HepG2 (cell line): ENCODE measurements at regions not wholly inside any gene's neighbourhood (a gene's known extent, or its start where the extent isn't known, plus 50 kb on each side); places are given as distances from the start of the nearest gene placed in this dataset.

Source experiments
- ATAC-seq: fragments of 200-7000 bp; cut with Tn5 transposase; 3 replicates; pipeline ENCODE4 v1.9.1; 2020; ENCODE audit warnings: mild to moderate bottlenecking, moderate library complexity
- BruUV-seq: library from RNA; stranded (reverse); fragments of 400-500 nt; replicated peaks from 2 replicates; lab custom pipeline; 2021; lab: Mats Ljungman, UMichigan
- CTCF ChIA-PET: fragments of 300-600 bp; formaldehyde crosslinking; extraction: SDS; loops from one replicate; lab custom pipeline; 2021; ENCODE audit warnings: low total read pairs, inconsistent platforms, low intra/inter-chr PET ratio; lab: Yijun Ruan, JAX
- POLR2A ChIA-PET: fragments of 350-600 bp; sonication (Branson Sonifier 250); formaldehyde crosslinking; loops from one replicate; lab custom pipeline; 2020; ENCODE audit warnings: antibody characterized with exemption, inconsistent platforms; lab: Yijun Ruan, JAX
- DNase-seq: peaks from one replicate; pipeline ENCODE4 v3.0.0-alpha.2; 2015; ENCODE audit warnings: low spot score
- FAIRE-seq: peaks from 3 replicates; lab custom pipeline; 2011; peaks lifted over from hg19 to GRCh38; lab: Jason Lieb, UNC
- H2AFZ ChIP-seq: one replicate; pipeline ENCODE4 v1.6.1; 2011; ENCODE audit warnings: low read length, inconsistent platforms
- H3K27ac ChIP-seq: fragments of 300-600 bp; 3 replicates; pipeline ENCODE4 v1.8.0; 2011; ENCODE audit warnings: mixed run types, mild to moderate bottlenecking, mixed read lengths, low read length, inconsistent platforms; ENCODE audit not compliant: insufficient read depth; ENCODE audit errors: extremely low read length
- H3K27me3 ChIP-seq, 2 experiments: fragments of 200-600 bp in 1 of 2; 2 replicates in 1 of 2; 3 replicates in 1 of 2; pipeline versions ENCODE4 v1.6.0 to v1.8.0; 2011; ENCODE audit warnings: low read length in 2 of 2, mild to moderate bottlenecking in 2 of 2, moderate library complexity in 2 of 2, inconsistent platforms in 1 of 2; ENCODE audit not compliant: insufficient read depth in 2 of 2, control insufficient read depth in 1 of 2
- H3K36me3 ChIP-seq, 2 experiments: fragments of 200-600 bp in 1 of 2; replicated peaks in 1 of 2; 2 replicates in 1 of 2; 3 replicates in 1 of 2; pipeline versions ENCODE4 v1.5.1 to v1.8.0; 2011; ENCODE audit warnings: low read length in 2 of 2, inconsistent platforms in 1 of 2; ENCODE audit not compliant: insufficient read depth in 2 of 2, control insufficient read depth in 1 of 2
- H3K4me1 ChIP-seq: 2 replicates; pipeline ENCODE4 v1.5.1; 2012; ENCODE audit warnings: low read length, inconsistent platforms; ENCODE audit not compliant: insufficient read depth
- H3K4me2 ChIP-seq: 2 replicates; pipeline ENCODE4 v1.6.0; 2011; ENCODE audit warnings: low read depth, low read length, inconsistent platforms
- H3K4me3 ChIP-seq, 3 experiments: fragments of 200-600 bp in 1 of 3; sonication (generic), shearing (Covaris generic) in 1 of 3; replicated peaks in 1 of 3; 2 replicates each; pipeline ENCODE4 v1.5.1; 2011 to 2016; ENCODE audit warnings: low read length in 3 of 3, inconsistent platforms in 2 of 3, low read depth in 2 of 3, mild to moderate bottlenecking in 2 of 3, control low read depth in 1 of 3, mixed read lengths in 1 of 3; ENCODE audit not compliant: insufficient read depth in 1 of 3
- H3K79me2 ChIP-seq: one replicate; pipeline ENCODE4 v1.6.1; 2011; ENCODE audit warnings: low read length, inconsistent platforms; ENCODE audit not compliant: insufficient read depth
- H3K9ac ChIP-seq: 2 replicates; pipeline ENCODE4 v1.6.0; 2011; ENCODE audit warnings: mild to moderate bottlenecking, low read depth, low read length, inconsistent platforms; ENCODE audit not compliant: insufficient read depth
- H3K9me3 ChIP-seq: 2 replicates; pipeline ENCODE4 v1.5.1; 2012; ENCODE audit warnings: mild to moderate bottlenecking, low read length
- H4K20me1 ChIP-seq: 2 replicates; pipeline ENCODE4 v1.6.0; 2011; ENCODE audit warnings: inconsistent platforms, mild to moderate bottlenecking, low read length, moderate library complexity; ENCODE audit not compliant: insufficient read depth
- CAMTA2 ChIP-seq: sonication (generic); formaldehyde crosslinking; IDR thresholded peaks from 2 replicates; pipeline ENCODE4 v1.4.0; 2020; ENCODE audit warnings: mild to moderate bottlenecking, missing genetic modification reagents, borderline replicate concordance
- CBX5 ChIP-seq: sonication (generic); formaldehyde crosslinking; IDR thresholded peaks from 2 replicates; pipeline ENCODE4 v1.4.0; 2020; ENCODE audit warnings: missing genetic modification reagents, borderline replicate concordance
- GLI4 ChIP-seq: sonication (generic); formaldehyde crosslinking; IDR thresholded peaks from 2 replicates; pipeline ENCODE4 v1.5.1; 2020; ENCODE audit warnings: missing genetic modification reagents, mild to moderate bottlenecking, moderate library complexity, borderline replicate concordance
- HNRNPH1 ChIP-seq: fragments of 200-400 bp; formaldehyde crosslinking; optimal IDR thresholded peaks from 2 replicates; pipeline ENCODE3; 2017; ENCODE audit warnings: mild to moderate bottlenecking, low read depth, low read length
- NPAS2 ChIP-seq: sonication (generic); formaldehyde crosslinking; IDR thresholded peaks from 2 replicates; pipeline ENCODE4 v1.8.0; 2022; ENCODE audit warnings: mild to moderate bottlenecking, missing genetic modification reagents, borderline replicate concordance
- SMC3 ChIP-seq: IDR thresholded peaks from 2 replicates; pipeline ENCODE4 v1.6.1; 2011; ENCODE audit warnings: low read length, improper control_type of control experiment
- U2AF2 ChIP-seq: fragments of 200-400 bp; formaldehyde crosslinking; IDR thresholded peaks from 2 replicates; pipeline ENCODE4 v1.6.1; 2017; ENCODE audit warnings: low read depth, mild to moderate bottlenecking, low read length
- ZEB1 ChIP-seq: IDR thresholded peaks from 2 replicates; pipeline ENCODE4 v1.6.1; 2012; ENCODE audit warnings: mild to moderate bottlenecking, low read depth, inconsistent platforms; ENCODE audit not compliant: insufficient replicate concordance
- ZKSCAN8 ChIP-seq: IDR thresholded peaks from 2 replicates; pipeline ENCODE4 v1.6.1; 2016; ENCODE audit warnings: borderline replicate concordance, missing genetic modification reagents, missing compliant biosample characterization
- ZNF10 ChIP-seq: sonication (generic); formaldehyde crosslinking; IDR thresholded peaks from 2 replicates; pipeline ENCODE4 v1.4.0; 2020; ENCODE audit warnings: mild to moderate bottlenecking, low read depth, missing genetic modification reagents, borderline replicate concordance
- ZNF367 ChIP-seq: sonication (generic); formaldehyde crosslinking; IDR thresholded peaks from 2 replicates; pipeline ENCODE4 v1.4.0; 2020; ENCODE audit warnings: missing genetic modification reagents, borderline replicate concordance
- in situ Hi-C: cut with HindIII; loops from 2 replicates; pipeline ENCODE4 v1.10.0; 2017; ENCODE audit warnings: low pct_unique_long_range_greater_than_20kb; ENCODE audit not compliant: extremely low pct_ligation_motif_present
- intact Hi-C: fragments of 100-400 bp; cut with micrococcal nuclease; formaldehyde crosslinking; loops from one replicate; pipeline ENCODE4 v1.10.0; 2022; ENCODE audit not compliant: unreplicated experiment
- TF ChIP-seq, protein P1 (sequence below): sonication (generic); formaldehyde crosslinking; IDR thresholded peaks from 2 replicates; pipeline ENCODE4 v1.8.0; 2022; ENCODE audit warnings: low read depth, missing genetic modification reagents
- TF ChIP-seq, protein P2 (sequence below): IDR thresholded peaks from 2 replicates; pipeline ENCODE4 v1.6.1; 2012; ENCODE audit warnings: low read length, improper control_type of control experiment
- TF ChIP-seq, protein P3 (sequence below): sonication (generic); formaldehyde crosslinking; IDR thresholded peaks from 2 replicates; pipeline ENCODE4 v1.4.0; 2020; ENCODE audit warnings: missing genetic modification reagents, borderline replicate concordance
- TF ChIP-seq, protein P4 (sequence below): sonication (generic); formaldehyde crosslinking; IDR thresholded peaks from 2 replicates; pipeline ENCODE4 v1.4.0; 2020; ENCODE audit warnings: missing genetic modification reagents, borderline replicate concordance

DNA sequence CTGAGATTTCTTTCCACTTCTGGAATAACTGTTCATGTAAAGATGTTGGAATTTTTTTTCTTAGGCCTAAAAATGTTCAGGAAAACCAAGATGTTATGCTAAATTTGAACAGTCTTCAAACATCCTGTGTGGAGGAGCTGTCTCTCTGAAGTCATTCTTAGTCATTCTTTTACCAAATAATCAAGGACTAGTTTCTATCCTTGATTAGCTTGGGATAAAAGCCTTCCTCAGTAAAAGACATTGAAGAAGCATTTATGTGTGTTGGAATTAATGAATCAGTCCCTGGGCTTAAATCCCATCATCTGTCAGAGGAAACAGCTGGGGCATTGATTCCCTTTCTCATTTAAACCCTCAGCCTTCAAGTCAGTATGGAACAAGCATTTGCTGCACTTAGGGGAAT, 300.1 kb upstream of the NXPH2 start:
- ATAC-seq (no peak), FAIRE-seq (no peak), DNase-seq (no peak)
- H4K20me1 ChIP-seq: no peaks in the 10 kb centered on the region
- no peaks in the 10 kb centered on the region for H3K27me3 ChIP-seq
- H2AFZ ChIP-seq: no peak overlapping the region
- H3K36me3 ChIP-seq: no peaks in the 10 kb centered on the region
- no peak overlapping the region for H3K27ac ChIP-seq
- H3K9ac ChIP-seq: no peak overlapping the region
- no peak overlapping the region for H3K4me2 ChIP-seq
- in situ Hi-C loops: no loop called here
- ChIA-PET POLR2A (no interaction called here), CTCF (no interaction called here)
- H3K4me1 ChIP-seq: no peaks in the 10 kb centered on the region
- BruUV-seq: no TSS peak
- H3K9me3 ChIP-seq: no peaks in the 10 kb centered on the region
- H3K4me3 ChIP-seq: no peak overlapping the region
- no peaks in the 10 kb centered on the region for H3K79me2 ChIP-seq
- intact Hi-C loops: no loop called here
- TF ChIP-seq NPAS2 (no peak), ZNF367 (no peak), HNRNPH1 (no peak), GLI4 (CRISPR knock-in tag) (no peak), ZKSCAN8 (CRISPR knock-in tag) (no peak), CBX5 (CRISPR knock-in tag) (no peak), SMC3 (no peak), ZEB1 (no peak), U2AF2 (no peak), CAMTA2 (CRISPR knock-in tag) (no peak), ZNF10 (CRISPR knock-in tag) (no peak)
- TF ChIP-seq, protein P1, sequence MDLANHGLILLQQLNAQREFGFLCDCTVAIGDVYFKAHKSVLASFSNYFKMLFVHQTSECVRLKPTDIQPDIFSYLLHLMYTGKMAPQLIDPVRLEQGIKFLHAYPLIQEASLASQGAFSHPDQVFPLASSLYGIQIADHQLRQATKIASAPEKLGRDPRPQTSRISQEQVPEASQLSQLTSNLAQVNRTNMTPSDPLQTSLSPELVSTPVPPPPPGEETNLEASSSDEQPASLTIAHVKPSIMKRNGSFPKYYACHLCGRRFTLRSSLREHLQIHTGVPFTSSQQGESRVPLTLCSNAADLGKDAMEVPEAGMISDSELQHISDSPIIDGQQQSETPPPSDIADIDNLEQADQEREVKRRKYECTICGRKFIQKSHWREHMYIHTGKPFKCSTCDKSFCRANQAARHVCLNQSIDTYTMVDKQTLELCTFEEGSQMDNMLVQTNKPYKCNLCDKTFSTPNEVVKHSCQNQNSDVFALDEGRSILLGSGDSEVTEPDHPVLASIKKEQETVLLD (CRISPR knock-in tag): no peak
- TF ChIP-seq, protein P2, sequence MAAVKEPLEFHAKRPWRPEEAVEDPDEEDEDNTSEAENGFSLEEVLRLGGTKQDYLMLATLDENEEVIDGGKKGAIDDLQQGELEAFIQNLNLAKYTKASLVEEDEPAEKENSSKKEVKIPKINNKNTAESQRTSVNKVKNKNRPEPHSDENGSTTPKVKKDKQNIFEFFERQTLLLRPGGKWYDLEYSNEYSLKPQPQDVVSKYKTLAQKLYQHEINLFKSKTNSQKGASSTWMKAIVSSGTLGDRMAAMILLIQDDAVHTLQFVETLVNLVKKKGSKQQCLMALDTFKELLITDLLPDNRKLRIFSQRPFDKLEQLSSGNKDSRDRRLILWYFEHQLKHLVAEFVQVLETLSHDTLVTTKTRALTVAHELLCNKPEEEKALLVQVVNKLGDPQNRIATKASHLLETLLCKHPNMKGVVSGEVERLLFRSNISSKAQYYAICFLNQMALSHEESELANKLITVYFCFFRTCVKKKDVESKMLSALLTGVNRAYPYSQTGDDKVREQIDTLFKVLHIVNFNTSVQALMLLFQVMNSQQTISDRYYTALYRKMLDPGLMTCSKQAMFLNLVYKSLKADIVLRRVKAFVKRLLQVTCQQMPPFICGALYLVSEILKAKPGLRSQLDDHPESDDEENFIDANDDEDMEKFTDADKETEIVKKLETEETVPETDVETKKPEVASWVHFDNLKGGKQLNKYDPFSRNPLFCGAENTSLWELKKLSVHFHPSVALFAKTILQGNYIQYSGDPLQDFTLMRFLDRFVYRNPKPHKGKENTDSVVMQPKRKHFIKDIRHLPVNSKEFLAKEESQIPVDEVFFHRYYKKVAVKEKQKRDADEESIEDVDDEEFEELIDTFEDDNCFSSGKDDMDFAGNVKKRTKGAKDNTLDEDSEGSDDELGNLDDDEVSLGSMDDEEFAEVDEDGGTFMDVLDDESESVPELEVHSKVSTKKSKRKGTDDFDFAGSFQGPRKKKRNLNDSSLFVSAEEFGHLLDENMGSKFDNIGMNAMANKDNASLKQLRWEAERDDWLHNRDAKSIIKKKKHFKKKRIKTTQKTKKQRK: no peak
- TF ChIP-seq, protein P3, sequence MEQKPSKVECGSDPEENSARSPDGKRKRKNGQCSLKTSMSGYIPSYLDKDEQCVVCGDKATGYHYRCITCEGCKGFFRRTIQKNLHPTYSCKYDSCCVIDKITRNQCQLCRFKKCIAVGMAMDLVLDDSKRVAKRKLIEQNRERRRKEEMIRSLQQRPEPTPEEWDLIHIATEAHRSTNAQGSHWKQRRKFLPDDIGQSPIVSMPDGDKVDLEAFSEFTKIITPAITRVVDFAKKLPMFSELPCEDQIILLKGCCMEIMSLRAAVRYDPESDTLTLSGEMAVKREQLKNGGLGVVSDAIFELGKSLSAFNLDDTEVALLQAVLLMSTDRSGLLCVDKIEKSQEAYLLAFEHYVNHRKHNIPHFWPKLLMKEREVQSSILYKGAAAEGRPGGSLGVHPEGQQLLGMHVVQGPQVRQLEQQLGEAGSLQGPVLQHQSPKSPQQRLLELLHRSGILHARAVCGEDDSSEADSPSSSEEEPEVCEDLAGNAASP (CRISPR knock-in tag): no peak
- TF ChIP-seq, protein P4, sequence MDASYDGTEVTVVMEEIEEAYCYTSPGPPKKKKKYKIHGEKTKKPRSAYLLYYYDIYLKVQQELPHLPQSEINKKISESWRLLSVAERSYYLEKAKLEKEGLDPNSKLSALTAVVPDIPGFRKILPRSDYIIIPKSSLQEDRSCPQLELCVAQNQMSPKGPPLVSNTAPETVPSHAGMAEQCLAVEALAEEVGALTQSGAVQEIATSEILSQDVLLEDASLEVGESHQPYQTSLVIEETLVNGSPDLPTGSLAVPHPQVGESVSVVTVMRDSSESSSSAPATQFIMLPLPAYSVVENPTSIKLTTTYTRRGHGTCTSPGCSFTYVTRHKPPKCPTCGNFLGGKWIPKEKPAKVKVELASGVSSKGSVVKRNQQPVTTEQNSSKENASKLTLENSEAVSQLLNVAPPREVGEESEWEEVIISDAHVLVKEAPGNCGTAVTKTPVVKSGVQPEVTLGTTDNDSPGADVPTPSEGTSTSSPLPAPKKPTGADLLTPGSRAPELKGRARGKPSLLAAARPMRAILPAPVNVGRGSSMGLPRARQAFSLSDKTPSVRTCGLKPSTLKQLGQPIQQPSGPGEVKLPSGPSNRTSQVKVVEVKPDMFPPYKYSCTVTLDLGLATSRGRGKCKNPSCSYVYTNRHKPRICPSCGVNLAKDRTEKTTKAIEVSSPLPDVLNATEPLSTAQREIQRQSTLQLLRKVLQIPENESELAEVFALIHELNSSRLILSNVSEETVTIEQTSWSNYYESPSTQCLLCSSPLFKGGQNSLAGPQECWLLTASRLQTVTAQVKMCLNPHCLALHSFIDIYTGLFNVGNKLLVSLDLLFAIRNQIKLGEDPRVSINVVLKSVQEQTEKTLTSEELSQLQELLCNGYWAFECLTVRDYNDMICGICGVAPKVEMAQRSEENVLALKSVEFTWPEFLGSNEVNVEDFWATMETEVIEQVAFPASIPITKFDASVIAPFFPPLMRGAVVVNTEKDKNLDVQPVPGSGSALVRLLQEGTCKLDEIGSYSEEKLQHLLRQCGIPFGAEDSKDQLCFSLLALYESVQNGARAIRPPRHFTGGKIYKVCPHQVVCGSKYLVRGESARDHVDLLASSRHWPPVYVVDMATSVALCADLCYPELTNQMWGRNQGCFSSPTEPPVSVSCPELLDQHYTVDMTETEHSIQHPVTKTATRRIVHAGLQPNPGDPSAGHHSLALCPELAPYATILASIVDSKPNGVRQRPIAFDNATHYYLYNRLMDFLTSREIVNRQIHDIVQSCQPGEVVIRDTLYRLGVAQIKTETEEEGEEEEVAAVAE (CRISPR knock-in tag): no peak
